Transverse colon (tissue), 4 donors: ENCODE measurements at regions not wholly inside any gene's neighbourhood (a gene's known extent, or its start where the extent isn't known, plus 50 kb on each side); places are given as distances from the start of the nearest gene placed in this dataset.

ENCODE experiments used
- DNase-seq: peaks from one replicate; pipeline ENCODE4 v3.0.0-alpha.2; 2019
- H3K27ac ChIP-seq, 4 donors: fragments of 200-600 bp; sonication (generic); 2 replicates each; pipeline ENCODE4 v1.5.1; 2016 to 2018; ENCODE audit warnings: inconsistent platforms in 4 of 4
- H3K27me3 ChIP-seq: fragments of 200-600 bp; sonication (generic); 2 replicates; pipeline ENCODE4 v1.5.1; 2017; ENCODE audit warnings: inconsistent platforms
- H3K36me3 ChIP-seq, 4 donors: fragments of 200-600 bp; sonication (generic); 2 replicates each; pipeline ENCODE4 v1.5.1; 2017 to 2019; ENCODE audit warnings: inconsistent platforms in 4 of 4
- H3K4me1 ChIP-seq, 4 donors: fragments of 200-600 bp; sonication (generic); 2 replicates each; pipeline ENCODE4 v1.5.1; 2017 to 2020; ENCODE audit warnings: inconsistent platforms in 4 of 4
- H3K4me3 ChIP-seq, 4 donors: fragments of 200-600 bp; sonication (generic); 1 replicate in 1 of 4; 2 replicates in 3 of 4; pipeline versions ENCODE4 v1.5.1 to v1.6.1; 2017 to 2019; ENCODE audit warnings: inconsistent platforms in 4 of 4
- H3K9me3 ChIP-seq, 2 donors: fragments of 200-600 bp; sonication (generic); 2 replicates each; pipeline ENCODE4 v1.5.1; 2017 to 2019; ENCODE audit warnings: inconsistent platforms in 2 of 2
- EP300 ChIP-seq: sonication (generic); formaldehyde crosslinking; IDR thresholded peaks from one replicate; pipeline ENCODE4 v1.6.1; 2017; ENCODE audit warnings: antibody characterized with exemption, low read depth
- POLR2A ChIP-seq: fragments of 450-650 bp; IDR thresholded peaks from one replicate; pipeline ENCODE4 v1.6.1; 2016; ENCODE audit warnings: antibody characterized with exemption, mild to moderate bottlenecking, moderate library complexity
- POLR2AphosphoS5 ChIP-seq, 3 donors: sonication (generic); formaldehyde crosslinking; IDR thresholded peaks; one replicate each; pipeline ENCODE4 v1.6.1; 2016; ENCODE audit warnings: antibody characterized with exemption in 3 of 3
- WGBS, 2 donors: methylation state at CpG; one replicate each; pipeline ENCODE4 v1.1.5; 2018; ENCODE audit warnings: low coverage in 1 of 2; 5-methylcytosine and 5-hydroxymethylcytosine counted together
- in situ Hi-C, 4 donors: fragments of 200-750 bp; cut with MboI; loops; one replicate each; pipeline versions ENCODE4 v1.15.0 to v1.15.1; 2017; ENCODE audit warnings: low sequenced_read_pairs in 3 of 4, low pct_ligation_motif_present in 1 of 4, low pct_unique_long_range_greater_than_20kb in 1 of 4
- intact Hi-C: fragments of 100-400 bp; cut with DNase I; formaldehyde crosslinking; loops from one replicate; pipeline ENCODE4 v1.15.1; 2023; ENCODE audit warnings: low total_unique reads
- TF ChIP-seq, protein P1 (sequence below), 5 experiments: fragments of 200-600 bp in 3 of 5; fragments of 450-650 bp in 2 of 5; sonication (generic) in 3 of 5; IDR thresholded peaks; 1 replicate in 2 of 5; 2 replicates in 3 of 5; pipeline ENCODE4 v1.5.1; 2016 to 2017; ENCODE audit warnings: antibody characterized with exemption in 5 of 5, inconsistent platforms in 3 of 5, mild to moderate bottlenecking in 2 of 5, moderate library complexity in 1 of 5

DNA sequence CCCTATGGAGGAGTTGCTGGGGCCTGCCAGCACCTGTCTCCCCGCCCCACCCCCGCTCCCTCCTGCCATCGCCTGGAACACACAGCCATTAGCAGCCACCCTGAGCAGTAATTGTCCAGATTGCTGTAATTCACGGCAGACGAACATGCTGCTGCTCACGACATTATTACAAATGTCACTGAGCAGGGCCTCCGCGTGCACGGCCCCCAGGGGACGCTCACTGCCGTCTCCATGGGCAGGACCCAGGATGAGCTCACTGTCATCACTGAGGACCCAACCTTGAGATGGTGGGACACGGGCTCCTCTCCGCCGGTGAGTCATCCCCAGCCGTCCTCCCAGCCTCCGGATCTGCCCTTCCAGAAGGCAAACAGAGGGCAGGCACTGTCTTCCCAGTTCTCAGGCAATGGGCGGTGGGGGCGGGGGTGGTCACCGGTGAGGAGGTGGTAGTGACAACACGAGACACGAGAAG, 100.4 kb downstream of the RFLNA start:
- Histone ChIP-seq H3K4me1 (peaks cover 61 to 97% (median 80%) of the 10 kb centered on the region in 4 donors), H3K27me3 (no peaks in the 10 kb centered on the region), H3K4me3 (no peak overlapping the region), H3K9me3 (no peaks in the 10 kb centered on the region), H3K36me3 (no peaks in the 10 kb centered on the region), H3K27ac (peak overlapping the region; percentile 87 to 92 (median 91))
- DNase-seq: no peak
- WGBS, 2 donors: 83% methylated on average over 21 of the region's 21 CpGs; no CpG with 5 or more reads in 1 of the 2 donors
- intact Hi-C loops (no loop called here), in situ Hi-C loops (loop anchor here in 1 of 4 donors (25.0 kb wide), 1 partner anchor 367 kb away; no protein-coding TSS in a partner anchor)
- TF ChIP-seq POLR2AphosphoS5 (IDR thresholded peaks at IDR 0.05): no peak
- no peak for TF ChIP-seq EP300
- no peak for TF ChIP-seq POLR2A
- TF ChIP-seq, protein P1, sequence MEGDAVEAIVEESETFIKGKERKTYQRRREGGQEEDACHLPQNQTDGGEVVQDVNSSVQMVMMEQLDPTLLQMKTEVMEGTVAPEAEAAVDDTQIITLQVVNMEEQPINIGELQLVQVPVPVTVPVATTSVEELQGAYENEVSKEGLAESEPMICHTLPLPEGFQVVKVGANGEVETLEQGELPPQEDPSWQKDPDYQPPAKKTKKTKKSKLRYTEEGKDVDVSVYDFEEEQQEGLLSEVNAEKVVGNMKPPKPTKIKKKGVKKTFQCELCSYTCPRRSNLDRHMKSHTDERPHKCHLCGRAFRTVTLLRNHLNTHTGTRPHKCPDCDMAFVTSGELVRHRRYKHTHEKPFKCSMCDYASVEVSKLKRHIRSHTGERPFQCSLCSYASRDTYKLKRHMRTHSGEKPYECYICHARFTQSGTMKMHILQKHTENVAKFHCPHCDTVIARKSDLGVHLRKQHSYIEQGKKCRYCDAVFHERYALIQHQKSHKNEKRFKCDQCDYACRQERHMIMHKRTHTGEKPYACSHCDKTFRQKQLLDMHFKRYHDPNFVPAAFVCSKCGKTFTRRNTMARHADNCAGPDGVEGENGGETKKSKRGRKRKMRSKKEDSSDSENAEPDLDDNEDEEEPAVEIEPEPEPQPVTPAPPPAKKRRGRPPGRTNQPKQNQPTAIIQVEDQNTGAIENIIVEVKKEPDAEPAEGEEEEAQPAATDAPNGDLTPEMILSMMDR (IDR thresholded peaks at IDR 0.05): no peak

GRCh38 chr12:124394462-124395128, 99.7 kb downstream of the RFLNA start:
- TF ChIP-seq, protein P1 (IDR thresholded peaks at IDR 0.05): no peak
- peak in 1 of 3 donors; percentile 26 for TF ChIP-seq POLR2AphosphoS5 (IDR thresholded peaks at IDR 0.05)
- Histone ChIP-seq H3K4me1 (peaks cover 67 to 99% (median 86%) of the 10 kb centered on the region in 4 donors), H3K36me3 (no peaks in the 10 kb centered on the region), H3K4me3 (no peak overlapping the region), H3K27me3 (no peaks in the 10 kb centered on the region), H3K9me3 (no peaks in the 10 kb centered on the region), H3K27ac (peak overlapping the region; percentile 87 to 92 (median 91))
- intact Hi-C loops (no loop called here), in situ Hi-C loops (loop anchor here in 1 of 4 donors (25.0 kb wide), 1 partner anchor 368 kb away; no protein-coding TSS in a partner anchor)
- WGBS, 2 donors: 47 to 65% methylated on average over 3 to 6 of the region's 6 CpGs
- no peak for DNase-seq

DNA sequence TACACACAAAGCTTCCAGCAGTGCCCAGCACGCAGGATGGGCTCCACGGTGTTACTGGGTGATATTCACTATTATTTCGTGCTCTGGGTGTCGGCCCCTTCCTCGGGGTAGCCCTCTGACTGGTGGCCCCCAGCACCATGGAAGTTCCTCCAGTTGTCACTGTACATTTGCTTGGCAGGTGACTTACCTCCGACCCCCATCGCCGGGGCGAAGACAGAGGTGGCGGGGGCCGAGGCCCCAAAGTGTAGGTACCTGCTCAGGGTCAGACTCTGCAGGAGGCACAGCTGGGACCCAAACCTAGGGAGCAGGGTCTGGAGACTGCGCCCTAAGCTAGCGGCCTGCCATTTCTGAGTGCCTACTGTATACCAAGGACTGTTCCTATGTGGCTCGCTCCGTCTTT, 98.9 kb downstream of the RFLNA start:
- intact Hi-C loops (no loop called here), in situ Hi-C loops (loop anchor here in 1 of 4 donors (25.0 kb wide), 1 partner anchor 368 kb away; no protein-coding TSS in a partner anchor)
- Histone ChIP-seq H3K4me1 (peaks cover 63 to 98% (median 85%) of the 10 kb centered on the region in 4 donors), H3K27ac (peak overlapping the region; percentile 87 to 92 (median 91)), H3K4me3 (no peak overlapping the region), H3K27me3 (no peaks in the 10 kb centered on the region), H3K9me3 (no peaks in the 10 kb centered on the region), H3K36me3 (no peaks in the 10 kb centered on the region)
- TF ChIP-seq POLR2AphosphoS5 (IDR thresholded peaks at IDR 0.05): no peak
- no peak for TF ChIP-seq POLR2A
- TF ChIP-seq, protein P1 (IDR thresholded peaks at IDR 0.05): no peak
- no peak for TF ChIP-seq EP300
- no peak for DNase-seq
- 96% methylated on average over 15 of the region's 15 CpGs; no CpG with 5 or more reads in 1 of the 2 donors for WGBS, 2 donors

DNA sequence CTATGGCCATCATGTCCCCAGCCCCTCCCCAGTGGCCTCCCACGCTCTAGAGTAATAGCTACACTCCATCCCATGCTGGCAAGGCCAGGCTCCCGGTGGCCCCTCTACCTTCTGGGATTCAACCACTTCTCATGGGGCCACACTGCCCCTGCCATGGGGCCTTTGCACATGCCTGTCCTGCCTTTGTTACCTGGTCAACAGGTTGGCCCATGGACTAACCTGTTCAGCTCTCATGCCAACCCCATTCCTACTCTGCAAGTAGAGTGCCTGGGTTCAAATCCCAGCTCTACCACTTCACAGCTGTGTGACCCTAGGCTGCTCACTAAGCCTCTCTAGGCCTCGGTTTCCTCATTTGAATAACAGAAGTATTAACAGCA, 98.5 kb downstream of the RFLNA start:
- no peaks in the 10 kb centered on the region for H3K27me3 ChIP-seq
- peaks cover 62 to 96% (median 85%) of the 10 kb centered on the region in 4 donors for H3K4me1 ChIP-seq
- DNase-seq: no peak
- H3K36me3 ChIP-seq: no peaks in the 10 kb centered on the region
- H3K4me3 ChIP-seq: no peak overlapping the region
- peak overlapping the region; percentile 87 to 92 (median 91) for H3K27ac ChIP-seq
- 40% methylated on average over 3 of the region's 3 CpGs; no CpG with 5 or more reads in 1 of the 2 donors for WGBS, 2 donors
- H3K9me3 ChIP-seq: no peaks in the 10 kb centered on the region
- intact Hi-C loops: no loop called here
- in situ Hi-C loops: loop anchor here in 1 of 4 donors (25.0 kb wide), 1 partner anchor 369 kb away; no protein-coding TSS in a partner anchor
- TF ChIP-seq POLR2A (no peak), EP300 (no peak), POLR2AphosphoS5 (IDR thresholded peaks at IDR 0.05) (no peak)
- TF ChIP-seq, protein P1 (IDR thresholded peaks at IDR 0.05): no peak
